GM18861 (cell line): ENCODE measurements at regions not wholly inside any gene's neighbourhood (a gene's known extent, or its start where the extent isn't known, plus 50 kb on each side); places are given as distances from the start of the nearest gene placed in this dataset.
"Not testable (repeated sequence)": the region's sequence is repeated elsewhere in the genome, so short reads cannot be mapped to it uniquely, and the experiment has no call there.

Source experiments
- ATAC-seq: cut with Tn5 transposase; IDR thresholded peaks from one replicate; pipeline ENCODE4 v1.9.1; 2021; ENCODE audit not compliant: unreplicated experiment

DNA sequence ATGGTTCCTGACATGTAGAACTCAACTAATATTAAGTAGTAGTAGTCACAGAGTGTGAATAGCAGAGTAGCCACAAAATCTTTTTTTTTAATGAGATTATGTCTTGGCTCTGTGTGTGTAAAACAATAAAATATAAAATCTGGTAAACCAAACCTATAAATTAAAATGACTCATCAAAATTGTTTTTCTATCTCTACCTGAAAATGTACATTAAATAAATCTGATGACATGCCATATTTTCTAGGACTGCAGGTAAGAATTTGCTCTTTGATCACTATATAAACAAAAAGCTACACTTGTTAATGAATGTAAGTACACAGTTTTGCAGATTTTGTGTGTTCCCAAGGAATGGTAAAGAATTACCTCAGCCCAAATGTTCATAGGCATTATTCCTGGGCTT lies 1231.5 kb downstream of the JRKL start:
- ATAC-seq: no peak

DNA sequence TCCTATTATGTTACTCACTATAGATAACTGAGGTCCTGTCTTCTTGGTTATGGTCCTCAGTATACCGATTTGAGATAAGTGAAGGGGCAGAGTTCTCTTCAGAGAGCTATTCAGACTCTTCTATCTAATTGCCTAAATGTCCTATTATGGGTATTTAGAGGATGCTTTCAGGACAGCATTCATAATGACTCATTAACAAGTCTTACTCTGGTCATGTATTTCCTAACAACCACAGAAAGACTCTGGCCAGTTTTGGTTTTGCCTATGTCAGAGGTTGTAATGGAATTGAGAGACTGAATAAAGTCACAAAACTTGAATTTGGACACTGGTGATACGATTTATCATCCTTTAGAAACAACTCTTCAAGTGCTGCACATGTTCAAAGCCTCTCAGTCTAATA lies 1233.0 kb downstream of the JRKL start:
- no peak for ATAC-seq

DNA sequence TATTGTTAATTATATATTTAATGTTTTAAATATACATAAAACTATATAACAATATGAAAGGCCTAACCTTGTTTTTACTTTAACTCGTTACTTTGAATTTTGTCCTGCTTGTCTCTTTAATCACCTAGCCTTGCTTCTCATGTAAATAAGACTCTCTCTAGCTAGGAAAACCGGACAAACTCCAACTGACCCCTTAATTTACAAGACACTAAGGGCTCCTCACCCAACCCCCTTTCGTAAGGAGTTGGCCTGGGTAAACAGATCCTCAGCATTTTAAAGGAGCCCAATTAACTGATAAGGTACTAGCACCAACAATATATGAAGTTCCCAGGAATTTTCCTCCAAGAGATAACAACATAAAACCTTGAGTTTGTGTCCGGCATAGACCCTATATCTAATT lies 1246.9 kb downstream of the JRKL start:
- ATAC-seq: not testable (repeated sequence)

DNA sequence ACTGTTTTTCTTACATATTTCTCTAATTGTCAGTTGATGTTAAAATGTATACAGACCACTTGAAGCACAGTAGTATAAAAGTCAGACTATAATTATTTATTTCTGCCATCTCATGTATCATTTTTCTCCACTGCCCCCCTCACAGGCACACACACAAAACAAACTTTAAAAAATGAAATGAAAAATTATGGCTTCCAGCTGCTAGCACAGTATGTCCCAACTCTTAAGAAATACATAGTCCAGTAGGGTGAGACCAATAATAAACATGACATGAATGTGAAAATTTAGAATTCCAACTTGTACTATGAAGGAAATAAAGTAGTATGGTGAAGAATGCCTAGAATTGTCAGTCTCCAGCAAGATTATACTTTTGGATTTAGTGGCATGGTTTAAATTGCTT lies 1247.9 kb downstream of the JRKL start:
- no peak for ATAC-seq

DNA sequence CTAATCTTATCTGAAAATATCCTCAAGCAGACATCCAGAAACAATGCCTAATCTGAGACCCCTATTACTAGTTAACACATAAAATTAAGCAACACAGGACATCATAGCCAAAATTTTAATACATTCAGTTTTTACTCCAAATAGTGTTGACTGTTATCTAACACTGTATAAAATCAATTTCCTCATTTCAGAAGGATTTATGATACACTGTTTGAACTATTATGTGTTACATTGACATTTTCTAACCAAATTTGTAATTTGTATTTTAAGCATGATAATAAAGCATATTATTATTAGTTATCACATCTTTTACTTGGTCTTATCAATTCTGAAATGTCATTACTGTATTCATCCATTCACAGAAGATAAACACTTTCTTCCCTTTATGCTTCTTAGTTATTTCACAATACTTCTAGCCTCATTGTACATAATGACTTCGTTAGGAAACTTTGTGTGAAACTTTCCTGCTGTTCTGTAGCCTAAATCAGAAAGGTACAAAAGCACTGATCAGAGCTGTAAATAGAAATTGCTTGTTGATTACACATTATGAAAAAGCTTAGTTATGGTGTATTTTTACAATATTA lies 1248.9 kb downstream of the JRKL start:
- no peak for ATAC-seq

DNA sequence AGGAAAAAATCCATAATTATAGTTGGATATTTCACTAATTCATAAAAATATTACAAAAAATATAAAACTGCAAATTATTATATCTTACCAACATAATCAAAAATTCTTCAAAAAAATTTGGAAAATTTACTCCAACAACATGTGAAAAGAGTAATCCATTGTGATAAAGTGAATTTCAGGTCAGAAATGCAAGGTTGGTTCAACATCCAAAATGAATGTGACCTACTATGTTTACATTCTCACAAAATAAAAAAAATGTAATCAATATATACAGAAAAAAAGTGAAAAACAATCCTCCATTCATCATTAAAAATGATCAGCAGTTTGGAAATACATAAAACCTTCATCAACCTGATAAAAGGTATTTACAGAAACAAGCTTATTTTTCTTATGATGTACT lies 1252.2 kb downstream of the JRKL start:
- ATAC-seq: no peak

DNA sequence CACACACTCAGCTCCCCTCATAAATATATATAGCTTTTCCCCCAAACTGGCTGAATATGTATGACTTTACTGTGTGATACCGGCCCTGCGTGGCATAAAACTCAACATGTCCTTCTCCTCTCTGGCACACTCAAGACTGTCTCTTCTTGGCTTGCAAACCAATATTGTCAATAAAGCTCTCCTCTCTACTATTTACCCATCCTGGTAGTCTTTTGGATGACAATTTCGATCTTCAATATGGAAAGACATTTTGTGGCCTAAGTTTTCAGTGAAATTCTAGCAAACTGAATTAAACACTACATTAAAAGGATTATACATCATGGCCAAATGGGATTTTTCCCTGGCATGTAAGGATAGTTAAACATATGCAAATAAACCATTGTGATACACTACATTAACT lies 1255.9 kb downstream of the JRKL start:
- ATAC-seq: no peak

DNA sequence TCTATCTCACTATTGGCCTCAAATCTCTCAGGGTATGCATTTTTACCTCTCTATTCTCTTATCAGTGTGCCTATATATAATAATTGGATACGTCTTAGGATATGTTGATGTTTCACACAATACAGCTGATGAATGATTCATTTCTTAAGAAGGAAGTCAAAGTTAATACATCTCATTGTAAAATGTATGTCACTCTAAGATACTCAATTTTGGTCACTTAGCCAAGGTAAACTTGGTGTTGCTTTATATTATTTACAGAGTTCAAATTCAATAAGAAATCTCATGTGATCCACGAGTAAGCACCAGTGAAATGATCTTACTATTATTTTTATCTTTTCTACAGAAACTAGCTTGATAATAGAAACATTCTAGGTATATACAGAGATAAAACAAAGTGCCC lies 1266.5 kb downstream of the JRKL start:
- ATAC-seq: no peak

DNA sequence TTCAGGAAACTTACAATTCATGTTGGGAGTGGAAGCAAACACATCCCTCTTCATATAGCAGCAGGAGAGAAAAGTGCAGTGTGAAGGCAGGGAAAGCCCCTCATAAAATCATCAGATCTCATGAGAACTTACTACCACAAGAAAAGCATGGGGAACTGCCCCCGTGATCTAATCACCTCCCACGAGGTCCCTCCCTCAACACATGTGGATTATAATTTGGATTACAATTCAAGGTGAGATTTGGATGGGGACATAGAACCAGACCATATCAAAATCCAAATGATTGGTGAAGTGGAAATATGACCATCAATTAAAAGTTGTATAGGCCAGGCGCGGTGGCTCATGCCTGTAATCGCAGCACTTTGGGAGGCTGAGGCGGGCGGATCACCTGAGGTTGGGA lies 1268.0 kb downstream of the JRKL start:
- no peak for ATAC-seq

DNA sequence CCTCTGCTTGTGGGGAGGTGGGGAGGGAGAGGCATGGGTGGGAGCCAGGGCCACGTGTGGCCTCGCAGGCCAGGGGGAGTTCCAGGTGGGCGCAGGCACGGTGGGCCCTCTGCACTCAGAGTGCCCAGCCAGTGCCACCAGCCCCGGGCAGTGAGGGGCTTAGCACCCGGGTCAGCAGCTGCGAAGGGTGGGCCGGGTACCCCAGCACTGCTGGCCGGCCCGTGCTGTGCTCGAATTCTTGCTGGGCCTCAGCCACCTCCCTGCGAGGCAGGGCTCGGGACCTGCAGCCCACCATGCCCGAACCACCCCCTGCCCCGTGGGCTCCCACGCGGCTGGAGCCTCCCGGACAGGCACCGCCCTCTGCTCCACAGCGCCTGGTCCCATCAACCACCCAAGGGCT lies 1277.2 kb downstream of the JRKL start:
- no peak for ATAC-seq

DNA sequence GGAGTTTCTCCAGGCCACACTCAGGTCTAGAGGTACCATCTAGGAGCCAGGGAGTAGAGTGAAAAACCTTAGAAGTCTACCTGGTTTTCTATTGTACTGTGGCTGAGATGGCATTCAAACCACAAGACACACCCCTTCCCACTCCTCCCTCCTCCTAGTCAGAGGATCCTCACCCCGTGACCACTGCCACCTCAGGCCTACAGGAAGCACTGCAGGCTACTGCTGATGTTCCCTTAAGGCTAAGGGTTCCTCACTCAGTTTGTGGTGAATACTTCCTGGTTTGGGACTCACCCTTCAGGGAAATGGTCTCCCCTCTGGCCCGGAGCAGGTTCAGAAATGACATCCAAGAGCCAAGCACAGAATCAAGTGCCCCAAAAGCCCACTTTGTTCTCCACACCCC lies 1293.9 kb downstream of the JRKL start:
- no peak for ATAC-seq

DNA sequence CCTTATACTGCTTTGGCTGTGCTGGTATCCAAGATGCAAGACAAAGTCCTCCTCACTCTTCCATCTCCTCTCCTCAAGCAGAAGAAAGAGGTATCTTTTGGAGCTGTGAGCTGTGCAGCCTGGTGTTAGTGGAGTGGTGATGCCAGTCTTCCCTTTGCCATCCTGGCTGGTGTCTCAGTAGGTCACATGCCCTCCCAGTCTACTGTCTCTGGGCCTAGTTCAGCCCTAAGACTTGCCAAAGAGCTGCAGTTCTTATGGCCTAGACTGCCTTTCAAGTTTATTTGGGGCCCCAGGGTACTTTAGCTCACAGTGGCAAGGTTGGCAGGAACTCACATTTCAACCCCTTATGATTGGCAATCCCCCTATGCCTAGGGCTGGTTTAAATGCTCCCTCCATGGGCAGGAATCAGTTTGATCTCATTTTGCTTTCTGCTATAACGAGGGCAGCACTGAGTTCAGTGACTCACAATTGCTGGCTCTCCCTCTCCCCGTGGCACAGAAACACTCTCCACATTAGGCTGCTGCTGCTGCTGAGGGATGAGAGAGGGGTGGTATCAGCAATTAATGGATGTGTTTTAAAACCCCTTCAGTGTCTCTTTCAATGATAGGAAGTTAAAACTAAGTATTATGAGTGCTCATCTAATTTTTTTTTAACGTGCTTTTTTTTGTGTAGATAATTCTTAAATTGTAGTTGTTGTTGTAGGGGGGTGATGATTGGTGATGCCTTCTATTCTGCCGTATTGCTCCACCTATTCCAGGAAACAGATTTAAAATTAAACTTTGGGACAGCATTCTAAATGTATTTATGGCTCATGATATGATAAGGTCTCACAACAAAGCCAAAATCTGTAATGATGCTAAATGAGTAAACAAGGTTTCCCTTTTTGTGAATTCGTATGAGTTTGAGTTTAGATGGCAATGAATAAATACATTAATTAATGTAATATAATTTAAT lies 1295.0 kb downstream of the JRKL start:
- no peak for ATAC-seq

DNA sequence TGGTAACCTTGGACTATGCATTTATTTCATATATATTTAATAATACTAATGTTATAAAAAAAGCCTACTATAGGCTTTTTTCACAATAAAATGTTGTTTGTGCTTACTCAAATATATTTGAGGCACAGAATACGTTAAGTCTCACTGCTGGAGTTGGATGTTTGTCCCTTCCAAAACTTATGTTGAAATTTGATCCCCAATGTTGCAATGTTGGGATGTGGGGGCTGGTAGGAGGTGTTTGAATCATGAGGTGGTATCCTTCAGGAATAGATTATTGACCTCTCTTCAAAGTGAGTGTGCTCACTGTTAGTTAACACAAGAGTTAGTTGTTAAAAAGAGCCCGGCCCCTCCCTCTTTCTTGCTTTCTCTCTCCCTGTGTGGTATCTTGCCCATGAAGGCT lies 1295.9 kb downstream of the JRKL start:
- no peak for ATAC-seq

DNA sequence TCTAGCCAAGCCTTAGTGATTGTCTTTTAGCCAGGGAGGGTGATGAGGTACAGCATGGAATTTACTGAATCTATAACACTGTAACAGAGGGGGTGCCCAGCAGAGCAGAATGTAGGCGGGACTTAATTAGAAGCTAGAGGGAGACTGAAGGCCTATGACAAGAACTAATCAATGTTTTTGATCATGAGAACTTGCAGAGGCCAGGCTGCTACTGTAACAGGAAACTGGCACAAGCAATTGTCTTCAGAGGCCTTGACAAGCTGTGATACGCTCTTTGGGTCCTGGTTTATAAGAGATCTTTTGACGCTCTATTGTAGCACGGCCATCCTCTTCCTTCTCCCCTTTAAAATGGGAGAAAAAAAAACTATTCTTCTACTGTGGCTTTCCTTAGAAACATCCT lies 1297.3 kb downstream of the JRKL start:
- ATAC-seq: no peak

DNA sequence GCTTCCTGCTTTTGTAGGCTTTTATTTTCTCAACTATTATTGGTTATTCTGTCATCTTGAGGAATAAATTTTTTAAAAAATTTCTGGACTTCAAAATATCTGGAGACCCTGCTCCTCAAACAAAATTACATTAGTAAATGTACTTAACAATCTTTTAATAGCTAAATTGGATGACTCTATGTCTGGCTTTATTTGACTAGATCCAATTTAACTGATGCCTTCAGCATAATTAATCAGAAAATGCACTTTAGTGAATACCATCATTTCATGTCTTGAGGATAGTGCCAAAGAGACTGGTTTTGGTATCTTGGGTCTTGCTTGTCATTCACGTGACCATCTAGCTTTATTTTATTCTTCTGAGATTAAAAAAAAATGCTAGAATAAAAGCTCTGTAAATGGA lies 1301.2 kb downstream of the JRKL start:
- no peak for ATAC-seq

DNA sequence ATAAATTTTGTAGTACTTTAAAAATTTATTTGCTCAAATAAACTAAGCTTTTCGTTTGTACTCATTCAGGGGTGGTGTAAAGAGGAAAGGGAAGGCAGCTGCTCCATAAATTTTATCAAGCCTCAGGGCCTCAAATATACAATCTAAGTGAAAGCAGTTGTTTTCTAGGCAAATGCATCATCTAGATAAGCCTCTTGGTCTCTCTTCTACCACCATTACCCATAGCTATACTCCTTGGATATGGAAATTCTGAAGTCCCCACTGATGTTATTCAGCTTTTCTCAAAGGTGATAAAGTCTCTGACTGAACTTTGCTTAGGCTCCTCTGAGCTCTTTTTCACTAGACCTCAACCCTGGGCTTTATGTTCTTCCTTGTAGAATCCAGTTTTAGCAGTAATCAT lies 1313.1 kb downstream of the JRKL start:
- no peak for ATAC-seq

DNA sequence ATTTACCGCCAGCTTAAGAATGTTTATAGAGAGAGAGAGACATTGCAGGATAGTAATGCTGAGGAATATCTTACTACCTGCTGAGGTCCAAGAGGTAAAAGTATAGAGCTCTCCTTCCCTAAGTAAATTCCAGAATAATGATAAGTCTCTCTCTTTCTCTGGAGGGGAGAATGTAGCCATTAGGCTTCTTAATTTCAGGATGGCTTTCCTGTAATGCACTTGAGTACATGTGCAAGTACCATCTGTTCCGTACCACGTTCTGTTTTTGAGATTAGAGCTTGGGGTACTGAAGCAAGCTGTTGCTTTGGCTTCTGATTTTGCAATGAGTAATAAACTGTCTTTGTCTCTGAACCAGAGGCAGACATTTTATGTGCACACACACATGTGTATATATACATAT lies 1314.0 kb downstream of the JRKL start:
- ATAC-seq: no peak

DNA sequence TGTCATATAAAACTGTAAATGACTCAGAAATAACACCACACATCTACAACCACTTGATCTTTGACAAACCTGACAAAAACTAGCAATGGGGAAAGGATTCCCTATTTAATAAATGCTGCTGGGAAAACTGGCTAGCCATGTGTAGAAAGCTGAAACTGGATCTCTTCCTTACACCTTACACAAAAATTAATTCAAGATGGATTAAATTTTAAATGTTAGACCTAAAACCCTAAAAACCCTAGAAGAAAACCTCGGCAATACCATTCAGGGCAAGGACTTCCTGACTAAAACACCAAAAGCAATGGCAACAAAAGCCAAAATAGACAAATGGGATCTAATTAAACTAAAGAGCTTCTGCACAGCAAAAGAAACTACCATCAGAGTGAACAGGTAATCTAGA lies 1315.3 kb upstream of the CNTN5 start:
- not testable (repeated sequence) for ATAC-seq

DNA sequence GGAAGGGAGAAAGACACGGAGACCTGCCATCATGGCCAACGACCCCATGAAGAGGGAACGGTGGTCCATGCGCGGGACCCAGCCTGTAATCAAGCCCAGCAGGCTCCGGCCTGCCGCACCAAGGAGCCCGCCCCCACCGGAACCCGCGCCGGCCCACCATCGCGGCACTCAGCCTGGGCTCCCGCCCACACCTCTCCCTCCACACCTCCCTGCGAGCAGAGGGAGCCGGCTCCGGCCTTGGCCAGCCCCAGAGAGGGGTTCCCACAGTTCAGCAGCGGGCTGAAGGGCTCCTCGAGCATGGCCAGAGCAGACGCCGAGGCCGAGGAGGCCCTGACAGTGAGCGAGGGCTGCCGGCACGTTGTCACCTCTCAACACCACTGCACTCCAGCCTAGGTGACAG lies 1302.8 kb upstream of the CNTN5 start:
- ATAC-seq: no peak

DNA sequence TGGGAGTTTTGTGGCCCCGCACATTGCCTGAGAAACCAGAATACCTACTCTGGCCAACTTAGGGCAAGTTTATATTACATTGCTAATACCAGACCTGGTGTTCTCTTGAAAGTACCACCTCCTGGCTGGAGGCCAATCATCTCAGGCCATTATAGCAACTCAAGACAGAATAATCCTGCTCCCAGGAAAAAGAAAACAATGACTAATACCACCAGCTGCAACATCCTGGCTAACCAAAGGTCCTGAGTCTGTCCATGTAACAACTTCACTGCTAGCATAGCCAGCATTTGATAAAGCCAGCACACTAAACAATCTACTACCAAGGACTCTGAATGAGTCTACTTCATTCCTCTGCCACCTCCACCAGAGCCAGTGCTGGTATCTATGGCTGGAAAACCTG lies 1298.7 kb upstream of the CNTN5 start:
- no peak for ATAC-seq

DNA sequence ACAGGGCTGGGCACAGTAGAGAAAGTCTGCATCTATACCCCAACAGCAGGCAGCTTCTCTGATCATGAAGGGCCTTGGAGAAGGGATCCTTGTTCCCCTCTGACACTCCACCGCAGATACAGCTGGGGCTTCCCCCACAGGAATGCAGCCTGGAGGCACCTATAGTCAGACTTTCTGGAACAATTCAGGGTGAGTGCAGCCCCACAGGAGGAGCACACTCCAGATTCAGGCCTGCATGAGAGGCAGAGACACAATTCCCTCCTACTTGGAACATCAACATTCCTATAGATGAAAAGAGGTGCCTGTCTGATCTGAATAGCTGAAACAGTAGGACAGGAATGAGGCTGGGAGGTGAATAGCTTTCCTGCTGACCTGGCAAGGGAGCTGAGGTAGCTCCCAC lies 1298.0 kb upstream of the CNTN5 start:
- ATAC-seq: no peak

DNA sequence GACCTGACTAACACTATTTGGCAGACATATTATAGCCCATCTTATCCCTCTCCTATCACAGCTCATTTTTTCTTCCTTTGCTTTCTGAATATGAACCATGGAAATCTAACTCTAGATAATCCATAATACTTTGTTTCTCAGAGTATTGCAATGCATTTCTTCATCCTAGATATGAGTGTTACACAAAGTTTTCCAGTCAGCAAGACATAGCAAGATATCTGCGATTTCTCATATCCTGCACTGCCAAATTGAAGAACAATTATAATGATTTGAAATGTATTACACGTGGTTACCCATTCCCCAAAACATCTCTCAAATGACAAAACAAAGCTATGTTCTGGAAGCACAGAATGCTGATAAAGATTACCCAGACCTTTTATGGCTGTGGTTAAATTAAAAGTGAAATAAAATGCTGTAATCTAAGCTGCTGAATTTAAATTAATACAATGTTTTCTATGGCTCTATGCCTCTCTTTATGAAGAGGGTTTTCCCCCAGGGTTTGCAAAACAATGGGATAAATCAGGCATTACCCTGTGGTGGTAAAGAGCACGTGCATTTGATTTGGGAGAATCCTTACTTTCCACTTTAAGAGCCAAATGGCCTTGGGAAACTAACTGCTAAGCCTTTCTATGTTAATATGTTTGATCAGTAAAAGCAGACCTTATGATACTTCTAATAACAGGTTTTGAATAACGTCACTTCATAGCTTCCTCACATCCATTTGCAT lies 1291.0 kb upstream of the CNTN5 start:
- no peak for ATAC-seq
